Astrocyte (in vitro differentiated cells and primary cell): ENCODE measurements at regions not wholly inside any gene's neighbourhood (a gene's known extent, or its start where the extent isn't known, plus 50 kb on each side); places are given as distances from the start of the nearest gene placed in this dataset.

Experiments
- DNase-seq: peaks from one replicate; pipeline ENCODE4 v3.0.0-alpha.2; 2010; ENCODE audit warnings: low read depth
- FAIRE-seq: peaks from 2 replicates; lab custom pipeline; 2011; peaks lifted over from hg19 to GRCh38; lab: Jason Lieb, UNC
- H2AFZ ChIP-seq: 2 replicates; pipeline ENCODE4 v1.6.0; 2012; ENCODE audit warnings: low read depth, low read length, inconsistent platforms
- H3K27ac ChIP-seq: 2 replicates; pipeline ENCODE4 v1.5.1; 2011; ENCODE audit warnings: low read depth, low read length, inconsistent platforms
- H3K27me3 ChIP-seq: 2 replicates; pipeline ENCODE4 v1.6.0; 2011; ENCODE audit warnings: low read length, inconsistent platforms; ENCODE audit not compliant: insufficient read depth
- H3K36me3 ChIP-seq: 2 replicates; pipeline ENCODE4 v1.5.1; 2011; ENCODE audit warnings: low read length, inconsistent platforms; ENCODE audit not compliant: insufficient read depth
- H3K4me1 ChIP-seq: 2 replicates; pipeline ENCODE4 v1.5.1; 2011; ENCODE audit warnings: low read length, inconsistent platforms; ENCODE audit not compliant: insufficient read depth
- H3K4me2 ChIP-seq: 2 replicates; pipeline ENCODE4 v1.6.0; 2012; ENCODE audit warnings: low read length, inconsistent platforms
- H3K4me3 ChIP-seq: 2 replicates; pipeline ENCODE4 v1.5.1; 2011; ENCODE audit warnings: low read depth, mild to moderate bottlenecking, low read length, inconsistent platforms; ENCODE audit not compliant: insufficient read depth
- H3K79me2 ChIP-seq: 2 replicates; pipeline ENCODE4 v1.6.0; 2012; ENCODE audit warnings: mild to moderate bottlenecking, low read length, inconsistent platforms; ENCODE audit not compliant: insufficient read depth
- H3K9ac ChIP-seq: 2 replicates; pipeline ENCODE4 v1.6.0; 2012; ENCODE audit warnings: mild to moderate bottlenecking, low read length, inconsistent platforms
- H3K9me3 ChIP-seq: 2 replicates; pipeline ENCODE4 v1.5.1; 2012; ENCODE audit warnings: low read depth, mild to moderate bottlenecking, low read length, inconsistent platforms; ENCODE audit not compliant: insufficient read depth
- H4K20me1 ChIP-seq: 2 replicates; pipeline ENCODE4 v1.6.0; 2012; ENCODE audit warnings: low read length, inconsistent platforms; ENCODE audit not compliant: insufficient read depth
- H3K27ac Mint-ChIP-seq: one replicate; pipeline ENCODE4 v1.8.0; 2021; ENCODE audit warnings: mild to moderate bottlenecking, mixed read lengths; ENCODE audit not compliant: unreplicated experiment
- H3K27me3 Mint-ChIP-seq: one replicate; pipeline ENCODE4 v1.8.0; 2021; ENCODE audit warnings: low read depth, mixed read lengths; ENCODE audit not compliant: unreplicated experiment
- H3K36me3 Mint-ChIP-seq: one replicate; pipeline ENCODE4 v1.8.0; 2021; ENCODE audit warnings: low read depth, mixed read lengths; ENCODE audit not compliant: unreplicated experiment
- H3K4me1 Mint-ChIP-seq: one replicate; pipeline ENCODE4 v1.8.0; 2021; ENCODE audit warnings: low read depth, mixed read lengths; ENCODE audit not compliant: unreplicated experiment
- H3K4me3 Mint-ChIP-seq: one replicate; pipeline ENCODE4 v1.8.0; 2021; ENCODE audit warnings: mild to moderate bottlenecking, moderate library complexity, mixed read lengths; ENCODE audit not compliant: unreplicated experiment
- H3K9me3 Mint-ChIP-seq: one replicate; pipeline ENCODE4 v1.8.0; 2021; ENCODE audit warnings: mild to moderate bottlenecking, mixed read lengths; ENCODE audit not compliant: unreplicated experiment
- CTCF ChIP-seq: IDR thresholded peaks from 2 replicates; pipeline ENCODE4 v1.5.1; 2011; ENCODE audit warnings: low read depth, mild to moderate bottlenecking, inconsistent platforms, low read length, moderate library complexity; ENCODE audit not compliant: insufficient read depth
- EZH2 ChIP-seq: IDR thresholded peaks from 2 replicates; pipeline ENCODE4 v1.6.1; 2012; ENCODE audit warnings: mild to moderate bottlenecking, low read length, inconsistent platforms; ENCODE audit not compliant: insufficient read depth

- no peak overlapping the region for H3K4me3 Mint-ChIP-seq
- Histone ChIP-seq H3K9me3 (no peaks in the 10 kb centered on the region), H3K79me2 (no peaks in the 10 kb centered on the region), H2AFZ (no peak overlapping the region), H3K36me3 (no peaks in the 10 kb centered on the region), H3K4me2 (no peak overlapping the region), H4K20me1 (no peaks in the 10 kb centered on the region), H3K27ac (no peak overlapping the region), H3K27me3 (peaks cover 4% of the 10 kb centered on the region), H3K4me1 (no peaks in the 10 kb centered on the region), H3K9ac (no peak overlapping the region), H3K4me3 (no peak overlapping the region)
- H3K27ac Mint-ChIP-seq = no peak overlapping the region
- H3K4me1 Mint-ChIP-seq = no peaks in the 10 kb centered on the region
- H3K36me3 Mint-ChIP-seq = no peaks in the 10 kb centered on the region
- no peaks in the 10 kb centered on the region for H3K9me3 Mint-ChIP-seq
- peaks cover 5% of the 10 kb centered on the region for H3K27me3 Mint-ChIP-seq
- FAIRE-seq = no peak
- TF ChIP-seq EZH2 (no peak), CTCF (no peak)
- DNase-seq = no peak
These were observed 54.5 kb upstream of the SOX13 start for GRCh38 chr1:204018460-204018859.
